Mammary epithelial cell (primary cell): ENCODE measurements at regions not wholly inside any gene's neighbourhood (a gene's known extent, or its start where the extent isn't known, plus 50 kb on each side); places are given as distances from the start of the nearest gene placed in this dataset.

Experiments
- CTCF ChIP-seq, 2 donors: IDR thresholded peaks in 1 of 2; conservative IDR thresholded peaks in 1 of 2; 2 replicates each; pipeline ENCODE4 v1.5.1; 2011 to 2012; ENCODE audit warnings: inconsistent platforms in 2 of 2, low read length in 2 of 2, mild to moderate bottlenecking in 2 of 2, control low read depth in 1 of 2, low read depth in 1 of 2; ENCODE audit not compliant: insufficient read depth in 1 of 2; ENCODE audit errors: extremely low read depth in 1 of 2
- EZH2 ChIP-seq: IDR thresholded peaks from 2 replicates; pipeline ENCODE4 v1.6.1; 2012; ENCODE audit warnings: low read length, inconsistent platforms, borderline replicate concordance

GRCh38 chr6:145227593-145227992 lies 507.7 kb downstream of the EPM2A start:
- TF ChIP-seq CTCF (conservative IDR thresholded peaks at IDR 0.05 in 1 of 2, IDR thresholded peaks at IDR 0.05 in 1 of 2; ENCODE audit: extremely low read depth in 1 of 2, insufficient read depth in 1 of 2, low read depth in 1 of 2, low read length in 2 of 2): no peak
- no peak for TF ChIP-seq EZH2
